IPS-20b (cell line): ENCODE measurements at regions not wholly inside any gene's neighbourhood (a gene's known extent, or its start where the extent isn't known, plus 50 kb on each side); places are given as distances from the start of the nearest gene placed in this dataset.
A peak's percentile ranks its signal among the peaks of the same experiment; 100 is the strongest.

Experiments used
- H3K27ac ChIP-seq: one replicate; pipeline ENCODE4 v1.5.1; 2013; ENCODE audit warnings: low read length
- H3K27me3 ChIP-seq: 2 replicates; pipeline ENCODE4 v1.6.1; 2013; ENCODE audit warnings: mild to moderate bottlenecking, low read length, inconsistent platforms; ENCODE audit not compliant: insufficient read depth
- H3K36me3 ChIP-seq: 2 replicates; pipeline ENCODE4 v1.6.1; 2013; ENCODE audit warnings: low read depth, mild to moderate bottlenecking, inconsistent platforms, low read length, moderate library complexity; ENCODE audit not compliant: insufficient read depth
- H3K4me1 ChIP-seq: 2 replicates; pipeline ENCODE4 v1.6.1; 2013; ENCODE audit warnings: mild to moderate bottlenecking, control low read depth, inconsistent platforms, low read length, moderate library complexity; ENCODE audit not compliant: insufficient read depth
- H3K4me3 ChIP-seq: 2 replicates; pipeline ENCODE4 v1.5.1; 2013; ENCODE audit warnings: mild to moderate bottlenecking, low read length, inconsistent platforms
- H3K9ac ChIP-seq: 2 replicates; pipeline ENCODE4 v1.6.1; 2013; ENCODE audit warnings: low read depth, mild to moderate bottlenecking, inconsistent platforms, low read length, moderate library complexity
- H3K9me3 ChIP-seq: 2 replicates; pipeline ENCODE4 v1.6.1; 2013; ENCODE audit warnings: mild to moderate bottlenecking, low read depth, low read length, inconsistent platforms; ENCODE audit not compliant: insufficient read depth

DNA sequence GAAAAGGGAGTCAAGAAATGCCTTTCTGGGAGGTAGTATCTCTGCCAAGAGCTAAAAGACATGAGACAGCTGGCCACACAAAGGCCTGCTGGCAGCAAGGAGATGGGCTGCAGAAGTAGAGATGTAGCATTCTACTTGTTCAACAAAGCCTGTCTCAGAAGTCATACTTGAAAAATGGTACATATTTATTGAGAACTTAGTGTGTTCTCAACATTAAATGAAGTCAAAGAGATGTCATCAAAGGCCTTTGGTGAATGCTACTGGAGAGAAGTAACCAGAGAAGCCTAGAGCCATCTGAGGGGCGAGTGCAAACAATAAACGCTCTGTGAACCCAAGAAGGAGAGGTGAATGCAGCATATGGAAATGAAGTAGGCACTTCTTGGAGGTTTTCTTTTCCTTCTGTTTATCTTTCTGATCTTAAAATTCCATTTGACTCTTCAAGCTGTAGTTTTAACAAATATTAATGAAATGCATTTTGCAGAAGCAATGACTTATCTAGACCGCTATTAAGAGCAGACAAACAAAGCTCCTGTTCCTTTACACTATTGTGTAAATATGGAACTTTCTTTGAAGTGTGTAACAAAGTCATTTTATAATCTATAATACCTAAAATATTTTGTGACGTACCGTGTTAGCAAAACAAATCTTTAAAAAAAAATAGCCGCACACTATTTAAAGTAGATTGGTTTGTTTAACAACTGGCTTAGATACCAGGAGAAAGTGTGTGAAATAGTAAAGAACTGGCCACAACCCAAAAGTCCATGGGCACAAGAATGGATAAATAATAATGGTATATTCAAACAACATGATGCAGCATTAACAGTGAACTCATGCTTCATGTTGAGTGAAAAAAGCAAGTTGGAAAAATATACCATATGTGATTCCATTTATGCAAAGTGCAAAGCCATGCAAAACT lies 70.2 kb downstream of the ZNF608 start:
- H3K4me3 ChIP-seq = no peak overlapping the region
- no peaks in the 10 kb centered on the region for H3K9me3 ChIP-seq
- no peaks in the 10 kb centered on the region for H3K36me3 ChIP-seq
- H3K27me3 ChIP-seq = no peaks in the 10 kb centered on the region
- no peak overlapping the region for H3K9ac ChIP-seq
- no peak overlapping the region for H3K27ac ChIP-seq
- H3K4me1 ChIP-seq = peaks cover 41% of the 10 kb centered on the region

DNA sequence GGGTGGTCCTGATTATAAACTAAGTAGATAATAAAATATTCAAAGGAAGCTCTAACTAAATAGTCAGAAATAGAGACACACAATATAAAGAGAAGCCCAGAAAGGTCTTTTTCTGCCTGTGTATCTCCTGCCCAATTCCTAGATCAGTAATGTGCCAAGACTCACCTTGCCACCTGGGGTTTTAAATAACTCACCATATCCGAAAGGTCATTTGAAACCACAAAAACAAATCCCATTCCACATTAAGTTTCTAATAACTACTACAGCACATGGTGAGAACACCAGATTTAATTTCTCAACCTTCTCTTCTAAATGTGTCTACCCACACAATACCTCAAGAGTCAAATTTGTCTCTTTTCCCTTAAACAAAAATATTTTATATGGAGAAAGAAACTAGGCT lies 75.2 kb downstream of the ZNF608 start:
- Histone ChIP-seq H3K36me3 (no peaks in the 10 kb centered on the region), H3K4me3 (no peak overlapping the region), H3K27ac (no peak overlapping the region), H3K4me1 (peaks cover 43% of the 10 kb centered on the region), H3K9me3 (no peaks in the 10 kb centered on the region), H3K27me3 (no peaks in the 10 kb centered on the region), H3K9ac (no peak overlapping the region)

DNA sequence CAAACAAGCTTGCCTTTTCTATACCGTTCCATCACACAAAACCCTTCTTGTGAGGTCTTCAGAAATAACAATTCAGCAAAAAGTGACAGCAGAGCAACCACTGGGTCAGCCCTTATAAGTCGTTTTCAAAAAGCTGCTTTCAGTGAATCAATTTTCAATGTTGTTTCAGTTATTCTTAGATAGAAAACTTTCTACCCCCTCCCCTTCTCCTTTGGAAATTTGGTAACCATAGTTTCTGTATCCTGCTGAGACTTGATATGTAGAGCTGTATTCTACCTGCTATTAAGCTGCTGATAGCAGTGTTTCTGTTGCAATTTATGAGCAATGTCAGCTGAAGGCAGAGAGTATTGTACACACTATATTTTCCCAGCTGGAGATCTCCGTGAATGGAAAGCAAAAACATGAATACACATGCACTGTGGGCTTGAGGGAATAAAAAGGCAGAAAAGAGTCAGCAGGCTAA lies 75.7 kb downstream of the ZNF608 start:
- no peaks in the 10 kb centered on the region for H3K9me3 ChIP-seq
- H3K27ac ChIP-seq = no peak overlapping the region

DNA sequence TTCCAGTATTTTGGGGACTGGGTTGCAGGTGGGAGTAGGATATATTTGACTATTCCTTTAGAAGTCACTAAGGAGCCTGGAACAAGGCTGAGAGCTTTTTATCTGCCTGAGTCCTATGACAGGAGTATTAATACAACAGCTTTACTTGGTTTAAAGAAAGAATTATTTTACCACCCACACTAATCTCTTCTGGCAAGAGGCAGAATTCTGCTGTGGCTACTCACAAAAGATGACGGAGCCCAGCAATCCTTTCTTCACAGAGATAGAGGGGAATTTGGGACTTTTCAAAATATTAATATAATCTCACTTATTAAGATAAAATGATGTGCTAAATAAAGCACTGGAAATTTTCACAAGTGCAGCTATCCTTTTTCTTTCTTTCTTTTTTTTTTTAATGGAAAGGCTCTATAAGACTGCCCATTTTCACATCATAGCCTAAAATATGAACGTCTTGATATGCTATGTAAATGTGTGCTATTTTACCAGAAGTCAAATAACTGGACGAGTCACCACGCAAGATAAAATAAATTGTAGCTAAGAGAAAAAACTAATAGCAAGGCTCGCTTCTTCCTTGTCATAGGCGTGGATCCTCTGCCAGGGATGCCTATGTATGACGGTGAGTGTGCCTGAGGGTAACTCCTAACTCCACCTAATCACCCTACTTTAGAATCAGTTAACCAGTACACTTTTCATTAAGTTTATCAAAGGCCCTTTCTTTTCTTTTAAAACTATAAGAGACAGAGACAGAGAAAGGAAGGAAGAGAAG lies 76.3 kb downstream of the ZNF608 start:
- no peak overlapping the region for H3K27ac ChIP-seq
- no peak overlapping the region for H3K4me3 ChIP-seq
- H3K36me3 ChIP-seq = no peaks in the 10 kb centered on the region
- H3K4me1 ChIP-seq = peaks cover 38% of the 10 kb centered on the region
- H3K9me3 ChIP-seq = no peaks in the 10 kb centered on the region
- H3K9ac ChIP-seq = no peak overlapping the region; the same call in 1 of the 2 replicates
- H3K27me3 ChIP-seq = no peaks in the 10 kb centered on the region

More for the DNA sequence above, 75.7 kb downstream of the ZNF608 start:
- peaks cover 39% of the 10 kb centered on the region for H3K4me1 ChIP-seq
- H3K36me3 ChIP-seq = no peaks in the 10 kb centered on the region
- no peaks in the 10 kb centered on the region for H3K27me3 ChIP-seq
- H3K9ac ChIP-seq = no peak overlapping the region; the same call in 1 of the 2 replicates
- no peak overlapping the region for H3K4me3 ChIP-seq

GRCh38 chr5:124669300-124669648 lies 77.2 kb downstream of the ZNF608 start:
- no peaks in the 10 kb centered on the region for H3K27me3 ChIP-seq
- H3K36me3 ChIP-seq = no peaks in the 10 kb centered on the region
- no peak overlapping the region for H3K4me3 ChIP-seq
- no peak overlapping the region for H3K9ac ChIP-seq
- no peak overlapping the region for H3K27ac ChIP-seq
- no peaks in the 10 kb centered on the region for H3K9me3 ChIP-seq
- peaks cover 42% of the 10 kb centered on the region for H3K4me1 ChIP-seq

DNA sequence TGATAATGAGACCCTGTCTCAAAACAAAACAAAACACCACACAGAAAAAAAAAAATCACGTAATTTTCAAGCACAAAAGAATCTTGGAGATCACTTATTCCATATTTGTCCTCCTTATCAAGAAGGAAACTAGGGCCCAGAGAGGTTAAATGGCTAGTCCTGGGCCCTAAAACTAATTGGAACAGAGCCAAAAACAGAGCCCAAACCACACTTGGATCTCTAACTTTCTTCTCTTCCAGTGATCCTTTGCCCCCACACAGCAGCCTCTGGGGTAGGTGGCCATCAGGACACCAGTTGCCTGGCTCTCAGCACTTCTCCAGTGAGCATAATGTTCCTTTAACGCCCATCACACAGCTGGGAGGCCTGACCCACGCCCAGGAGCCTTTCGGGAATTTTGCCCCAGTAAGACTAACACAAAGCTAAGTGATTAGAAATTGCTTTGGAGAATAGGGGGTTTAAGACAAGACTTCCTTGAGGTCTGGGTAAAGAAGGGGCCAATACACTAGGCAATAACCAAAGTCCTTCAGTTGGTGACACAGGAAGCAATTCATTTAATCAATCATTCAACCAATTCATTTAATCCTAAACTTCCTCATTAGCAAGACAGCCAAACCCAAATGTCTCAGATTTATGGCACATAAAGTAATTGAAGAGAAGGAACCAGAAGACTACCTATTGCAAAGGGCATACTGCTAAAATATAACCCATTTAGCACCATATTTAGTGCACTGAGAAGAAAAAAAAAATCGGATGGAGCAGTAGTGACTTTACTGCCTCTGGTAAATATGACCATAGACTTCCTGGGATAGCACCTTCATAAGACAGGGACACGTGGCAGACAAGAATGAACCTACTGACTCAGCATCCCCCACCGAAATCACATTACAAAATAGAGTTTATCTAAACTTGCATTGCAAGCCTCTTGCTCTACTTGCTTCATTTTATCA lies 77.8 kb downstream of the ZNF608 start:
- H3K27me3 ChIP-seq = no peaks in the 10 kb centered on the region

GRCh38 chr5:124665625-124666024 lies 80.8 kb downstream of the ZNF608 start:
- Histone ChIP-seq H3K27me3 (no peaks in the 10 kb centered on the region), H3K36me3 (no peaks in the 10 kb centered on the region), H3K4me3 (no peak overlapping the region), H3K4me1 (peaks cover 57% of the 10 kb centered on the region), H3K27ac (no peak overlapping the region), H3K9me3 (no peaks in the 10 kb centered on the region), H3K9ac (no peak overlapping the region)

More for the DNA sequence above, 77.8 kb downstream of the ZNF608 start:
- Histone ChIP-seq H3K36me3 (no peaks in the 10 kb centered on the region), H3K4me1 (peaks cover 48% of the 10 kb centered on the region), H3K27ac (no peak overlapping the region), H3K9ac (no peak overlapping the region), H3K4me3 (no peak overlapping the region), H3K9me3 (no peaks in the 10 kb centered on the region)

DNA sequence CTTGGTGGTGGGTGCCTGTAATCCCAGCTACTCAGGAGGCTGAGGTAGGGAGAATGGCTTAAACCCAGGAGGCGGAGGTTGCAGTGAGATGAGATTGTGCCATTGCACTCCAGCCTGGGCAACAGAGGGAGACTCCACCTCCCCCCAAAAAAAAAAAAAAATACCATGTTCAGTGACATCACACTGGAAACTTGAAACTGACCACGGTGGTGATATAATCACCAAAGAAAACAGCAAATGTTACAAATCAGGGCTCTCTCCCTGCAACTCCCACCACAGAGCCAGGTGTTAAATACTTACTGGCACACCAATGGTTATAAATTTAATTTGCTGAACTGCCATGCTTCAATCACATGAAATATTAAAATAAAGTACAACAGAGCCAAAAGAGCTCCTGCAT lies 81.4 kb downstream of the ZNF608 start:
- Histone ChIP-seq H3K4me1 (peaks cover 58% of the 10 kb centered on the region), H3K36me3 (no peaks in the 10 kb centered on the region), H3K27ac (no peak overlapping the region), H3K27me3 (no peaks in the 10 kb centered on the region), H3K4me3 (no peak overlapping the region), H3K9ac (no peak overlapping the region), H3K9me3 (no peaks in the 10 kb centered on the region)

GRCh38 chr5:124664287-124664686 lies 82.2 kb downstream of the ZNF608 start:
- H3K36me3 ChIP-seq = no peaks in the 10 kb centered on the region
- H3K27ac ChIP-seq = no peak overlapping the region
- peaks cover 62% of the 10 kb centered on the region for H3K4me1 ChIP-seq
- no peak overlapping the region for H3K4me3 ChIP-seq
- no peaks in the 10 kb centered on the region for H3K9me3 ChIP-seq
- no peaks in the 10 kb centered on the region for H3K27me3 ChIP-seq
- no peak overlapping the region for H3K9ac ChIP-seq

DNA sequence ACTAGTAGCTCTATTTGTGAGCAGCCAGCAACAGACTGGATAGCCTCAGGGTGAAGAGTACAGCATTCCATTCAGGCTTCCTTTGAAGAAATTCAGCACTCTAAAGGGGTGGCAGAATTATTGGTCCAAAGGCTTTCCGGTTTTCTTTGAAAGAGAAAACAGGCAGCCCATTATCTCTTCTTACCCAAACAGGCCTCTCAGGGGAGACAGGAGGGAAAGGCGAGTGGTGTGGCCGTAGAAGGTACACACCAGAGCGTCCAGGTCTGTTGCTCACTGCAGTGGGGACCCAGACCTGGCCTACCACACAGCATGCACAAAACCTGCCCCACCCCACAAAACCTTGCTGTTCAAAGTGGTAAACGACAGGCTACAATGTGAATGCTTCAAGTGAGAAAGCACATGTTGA lies 83.3 kb downstream of the ZNF608 start:
- Histone ChIP-seq H3K9me3 (no peaks in the 10 kb centered on the region), H3K9ac (no peak overlapping the region), H3K27ac (no peak overlapping the region), H3K4me3 (peak overlapping the region; percentile 41), H3K4me1 (peaks cover 68% of the 10 kb centered on the region), H3K36me3 (no peaks in the 10 kb centered on the region), H3K27me3 (no peaks in the 10 kb centered on the region)

DNA sequence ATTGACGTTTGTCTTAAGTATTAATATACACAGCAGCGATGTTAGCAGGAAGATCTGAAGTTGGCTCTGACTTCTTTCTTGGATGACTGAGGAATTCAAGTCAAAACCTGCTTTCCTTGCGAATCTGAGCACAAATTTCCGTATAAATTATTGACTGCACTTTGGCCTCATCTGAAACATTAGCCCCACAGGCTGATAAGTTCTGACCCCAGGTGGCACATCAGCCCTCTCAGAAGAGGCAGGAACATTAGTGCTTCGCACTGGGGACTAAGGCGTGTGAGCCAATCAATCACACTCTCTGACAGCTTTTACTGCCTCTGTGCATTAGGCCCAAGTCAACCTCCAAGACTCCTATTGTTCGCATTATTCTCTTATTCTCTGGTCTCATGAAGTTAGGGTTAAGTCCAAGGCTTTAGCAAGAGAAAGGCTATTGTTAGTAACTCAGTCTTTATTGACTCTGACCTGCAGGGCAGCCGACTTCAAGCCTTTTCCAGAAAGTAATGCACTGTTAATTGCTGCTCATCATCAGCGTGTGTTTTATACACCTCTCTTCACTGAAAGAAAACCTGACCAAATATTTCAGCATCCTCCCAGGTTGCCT lies 84.2 kb downstream of the ZNF608 start:
- H3K9me3 ChIP-seq = no peaks in the 10 kb centered on the region
- peak overlapping the region; percentile 41 for H3K4me3 ChIP-seq
- H3K9ac ChIP-seq = peak overlapping the region; percentile 29; the same call in 1 of the 2 replicates
- peaks cover 69% of the 10 kb centered on the region for H3K4me1 ChIP-seq
- H3K27me3 ChIP-seq = no peaks in the 10 kb centered on the region
- H3K27ac ChIP-seq = no peak overlapping the region
- H3K36me3 ChIP-seq = no peaks in the 10 kb centered on the region
